Fibroblast of lung (primary cell): ENCODE measurements at regions not wholly inside any gene's neighbourhood (a gene's known extent, or its start where the extent isn't known, plus 50 kb on each side); places are given as distances from the start of the nearest gene placed in this dataset.

Experiments used
- DNase-seq, 2 donors: peaks; one replicate each; pipeline versions ENCODE4 v3.0.0 to v3.0.0-alpha.2; 2010; ENCODE audit warnings: low read depth in 2 of 2
- H2AFZ ChIP-seq: 2 replicates; pipeline ENCODE4 v1.5.1; 2012; ENCODE audit warnings: low read length, control low read depth, inconsistent platforms
- H3K27ac ChIP-seq: 2 replicates; pipeline ENCODE4 v1.5.1; 2011; ENCODE audit warnings: low read length, control low read depth; ENCODE audit not compliant: insufficient read depth
- H3K27me3 ChIP-seq: 2 replicates; pipeline ENCODE4 v1.5.1; 2011; ENCODE audit warnings: mild to moderate bottlenecking, low read length; ENCODE audit not compliant: control insufficient read depth, insufficient read depth
- H3K36me3 ChIP-seq: 2 replicates; pipeline ENCODE4 v1.5.1; 2011; ENCODE audit warnings: low read length; ENCODE audit not compliant: control insufficient read depth, insufficient read depth
- H3K4me1 ChIP-seq: 2 replicates; pipeline ENCODE4 v1.5.1; 2011; ENCODE audit warnings: low read length; ENCODE audit not compliant: control insufficient read depth, insufficient read depth; ENCODE audit errors: extremely low read depth
- H3K4me2 ChIP-seq: 2 replicates; pipeline ENCODE4 v1.5.1; 2011; ENCODE audit warnings: low read length, control low read depth; ENCODE audit not compliant: insufficient read depth; ENCODE audit errors: extremely low read depth
- H3K4me3 ChIP-seq, 4 experiments: fragments of 200-600 bp in 1 of 4; sonication (generic) in 1 of 4; replicated peaks in 1 of 4; 2 replicates each; pipeline ENCODE4 v1.5.1; 2011 to 2016; ENCODE audit warnings: low read length in 4 of 4, low read depth in 3 of 4, mild to moderate bottlenecking in 3 of 4, control low read depth in 2 of 4, inconsistent platforms in 1 of 4, mixed read lengths in 1 of 4; ENCODE audit not compliant: insufficient read depth in 1 of 4; ENCODE audit errors: control extremely low read depth in 1 of 4
- H3K79me2 ChIP-seq: 2 replicates; pipeline ENCODE4 v1.5.1; 2012; ENCODE audit warnings: mild to moderate bottlenecking, low read length, inconsistent platforms; ENCODE audit not compliant: control insufficient read depth, insufficient read depth
- H3K9ac ChIP-seq: 2 replicates; pipeline ENCODE4 v1.5.1; 2011; ENCODE audit warnings: mild to moderate bottlenecking, low read length, control low read depth; ENCODE audit not compliant: insufficient read depth
- H3K9me3 ChIP-seq: 2 replicates; pipeline ENCODE4 v1.5.1; 2012; ENCODE audit warnings: low read depth, low read length; ENCODE audit not compliant: control insufficient read depth, insufficient read depth
- H4K20me1 ChIP-seq: 2 replicates; pipeline ENCODE4 v1.5.1; 2011; ENCODE audit warnings: low read length; ENCODE audit not compliant: control insufficient read depth, insufficient read depth; ENCODE audit errors: extremely low read depth
- CTCF ChIP-seq, 2 donors: IDR thresholded peaks in 1 of 2; conservative IDR thresholded peaks in 1 of 2; 1 replicate in 1 of 2; 2 replicates in 1 of 2; pipeline ENCODE4 v1.5.1; 2011 to 2012; ENCODE audit warnings: low read length in 2 of 2, control low read depth in 1 of 2, inconsistent platforms in 1 of 2, low read depth in 1 of 2, mild to moderate bottlenecking in 1 of 2
- EZH2 ChIP-seq: IDR thresholded peaks from 2 replicates; pipeline ENCODE4 v1.5.1; 2012; ENCODE audit warnings: low read length, control low read depth, mild to moderate bottlenecking; ENCODE audit errors: missing control alignments

- Histone ChIP-seq H3K27ac (no peak overlapping the region), H4K20me1 (no peaks in the 10 kb centered on the region), H3K79me2 (no peaks in the 10 kb centered on the region), H3K4me3 (no peak overlapping the region), H3K27me3 (no peaks in the 10 kb centered on the region), H3K4me1 (no peaks in the 10 kb centered on the region), H3K4me2 (no peak overlapping the region), H3K9me3 (no peaks in the 10 kb centered on the region), H2AFZ (no peak overlapping the region), H3K9ac (no peak overlapping the region), H3K36me3 (no peaks in the 10 kb centered on the region)
- DNase-seq = no peak
- TF ChIP-seq EZH2 (no peak), CTCF (conservative IDR thresholded peaks at IDR 0.05 in 1 of 2, IDR thresholded peaks at IDR 0.05 in 1 of 2; ENCODE audit: low read depth in 1 of 2, low read length in 2 of 2) (no peak)
Measured at GRCh38 chr3:182121401-182121800, 409.7 kb downstream of the SOX2 start.

- Histone ChIP-seq H3K4me2 (no peak overlapping the region), H3K4me3 (no peak overlapping the region), H3K36me3 (no peaks in the 10 kb centered on the region), H3K79me2 (no peaks in the 10 kb centered on the region), H4K20me1 (no peaks in the 10 kb centered on the region), H3K27me3 (no peaks in the 10 kb centered on the region), H3K4me1 (no peaks in the 10 kb centered on the region), H2AFZ (no peak overlapping the region), H3K27ac (no peak overlapping the region), H3K9ac (no peak overlapping the region), H3K9me3 (no peaks in the 10 kb centered on the region)
- no peak for TF ChIP-seq EZH2
- no peak for TF ChIP-seq CTCF (conservative IDR thresholded peaks at IDR 0.05 in 1 of 2, IDR thresholded peaks at IDR 0.05 in 1 of 2; ENCODE audit: low read depth in 1 of 2, low read length in 2 of 2)
- no peak for DNase-seq
Measured at GRCh38 chr3:182122779-182123178, 411.1 kb downstream of the SOX2 start.

- Histone ChIP-seq H3K9ac (no peak overlapping the region), H3K4me3 (no peak overlapping the region), H3K79me2 (no peaks in the 10 kb centered on the region), H3K4me2 (no peak overlapping the region), H3K27ac (no peak overlapping the region), H4K20me1 (no peaks in the 10 kb centered on the region), H3K36me3 (no peaks in the 10 kb centered on the region), H2AFZ (no peak overlapping the region), H3K4me1 (no peaks in the 10 kb centered on the region), H3K27me3 (no peaks in the 10 kb centered on the region), H3K9me3 (no peaks in the 10 kb centered on the region)
- DNase-seq = no peak
- TF ChIP-seq EZH2 = no peak
- TF ChIP-seq CTCF (conservative IDR thresholded peaks at IDR 0.05 in 1 of 2, IDR thresholded peaks at IDR 0.05 in 1 of 2; ENCODE audit: low read depth in 1 of 2, low read length in 2 of 2) = no peak
Measured at GRCh38 chr3:182124187-182124586, 412.5 kb downstream of the SOX2 start.
